IMR-90 (cell line): ENCODE measurements at regions not wholly inside any gene's neighbourhood (a gene's known extent, or its start where the extent isn't known, plus 50 kb on each side); places are given as distances from the start of the nearest gene placed in this dataset.

Experiments used
- ATAC-seq: fragments of 200-7000 bp; cut with Tn5 transposase; 2 replicates; pipeline ENCODE4 v1.9.1; 2020; ENCODE audit warnings: low read depth, mild to moderate bottlenecking, moderate library complexity
- BruUV-seq: library from RNA; stranded (reverse); fragments of 400-500 nt; replicated peaks from 2 replicates; lab custom pipeline; 2021; lab: Mats Ljungman, UMichigan
- CTCF ChIA-PET: fragments of 300-600 bp; formaldehyde crosslinking; extraction: SDS; loops from one replicate; lab custom pipeline; 2021; ENCODE audit warnings: antibody characterized with exemption; lab: Yijun Ruan, JAX
- POLR2A ChIA-PET: fragments of 300-600 bp; sonication (Branson Sonifier 250); formaldehyde crosslinking; loops from one replicate; lab custom pipeline; 2022; ENCODE audit warnings: antibody characterized with exemption; ENCODE audit not compliant: unreplicated experiment; lab: Charles Lee
- DNase-seq: peaks from one replicate; pipeline ENCODE4 v3.0.0; 2013
- H2AFZ ChIP-seq: replicated peaks from 2 replicates; pipeline ENCODE3; 2013; ENCODE audit warnings: low read length, mild to moderate bottlenecking; ENCODE audit not compliant: poor library complexity
- H2AK5ac ChIP-seq: 2 replicates; pipeline ENCODE4 v1.6.1; 2013; ENCODE audit warnings: low read depth, low read length, inconsistent platforms
- H2AK9ac ChIP-seq: replicated peaks from 2 replicates; pipeline ENCODE3; 2013; ENCODE audit warnings: mild to moderate bottlenecking, low read depth, low read length, moderate library complexity; ENCODE audit not compliant: poor library complexity
- H2BK120ac ChIP-seq: 2 replicates; pipeline ENCODE4 v1.6.1; 2013; ENCODE audit warnings: low read depth, low read length, inconsistent platforms
- H2BK15ac ChIP-seq: 3 replicates; pipeline ENCODE4 v1.6.1; 2013; ENCODE audit warnings: low read depth, low read length, inconsistent platforms
- H2BK20ac ChIP-seq: 2 replicates; pipeline ENCODE4 v1.6.1; 2013; ENCODE audit warnings: low read depth, mild to moderate bottlenecking, inconsistent platforms, low read length, moderate library complexity
- H2BK5ac ChIP-seq: 2 replicates; pipeline ENCODE4 v1.6.1; 2013; ENCODE audit warnings: mild to moderate bottlenecking, low read depth, low read length, inconsistent platforms; ENCODE audit not compliant: poor library complexity, severe bottlenecking
- H3K14ac ChIP-seq: replicated peaks from 2 replicates; pipeline ENCODE4 v1.6.1; 2013; ENCODE audit warnings: low read depth, low read length, inconsistent platforms
- H3K18ac ChIP-seq: 2 replicates; pipeline ENCODE4 v1.6.1; 2013; ENCODE audit warnings: low read depth, low read length, control low read depth
- H3K23ac ChIP-seq: 2 replicates; pipeline ENCODE4 v1.6.1; 2013; ENCODE audit warnings: low read depth, low read length, inconsistent platforms
- H3K27ac ChIP-seq: 2 replicates; pipeline ENCODE4 v1.5.1; 2013; ENCODE audit warnings: mild to moderate bottlenecking, control low read depth, low read length; ENCODE audit not compliant: insufficient read depth
- H3K27me3 ChIP-seq: 2 replicates; pipeline ENCODE4 v1.6.1; 2013; ENCODE audit warnings: low read length; ENCODE audit not compliant: control insufficient read depth, insufficient read depth
- H3K36me3 ChIP-seq: 2 replicates; pipeline ENCODE4 v1.6.1; 2013; ENCODE audit warnings: low read length, mixed read lengths; ENCODE audit not compliant: control insufficient read depth, insufficient read depth
- H3K4ac ChIP-seq: 2 replicates; pipeline ENCODE4 v1.6.1; 2013; ENCODE audit warnings: low read depth, low read length, inconsistent platforms
- H3K4me1 ChIP-seq: 2 replicates; pipeline ENCODE4 v1.6.1; 2013; ENCODE audit warnings: low read length, mixed read lengths; ENCODE audit not compliant: control insufficient read depth, insufficient read depth
- H3K4me2 ChIP-seq: 2 replicates; pipeline ENCODE4 v1.6.1; 2013; ENCODE audit warnings: low read depth, mild to moderate bottlenecking, control low read depth, low read length, moderate library complexity
- H3K4me3 ChIP-seq: 2 replicates; pipeline ENCODE4 v1.5.1; 2013; ENCODE audit warnings: low read depth, mild to moderate bottlenecking, control low read depth, low read length, moderate library complexity; ENCODE audit not compliant: insufficient read depth
- H3K56ac ChIP-seq: 2 replicates; pipeline ENCODE4 v1.6.1; 2013; ENCODE audit warnings: low read length, inconsistent platforms; ENCODE audit not compliant: insufficient read depth; ENCODE audit errors: extremely low read depth
- H3K79me1 ChIP-seq, 2 experiments: 2 replicates each; pipeline ENCODE4 v1.6.1; 2013; ENCODE audit warnings: low read length in 2 of 2, inconsistent platforms in 1 of 2, low read depth in 1 of 2
- H3K9ac ChIP-seq: 2 replicates; pipeline ENCODE4 v1.6.1; 2013; ENCODE audit warnings: low read depth, low read length, control low read depth
- H3K9me1 ChIP-seq: 2 replicates; pipeline ENCODE4 v1.6.1; 2013; ENCODE audit warnings: low read length, inconsistent platforms; ENCODE audit not compliant: insufficient read depth
- H3K9me3 ChIP-seq: 2 replicates; pipeline ENCODE4 v1.6.1; 2013; ENCODE audit warnings: low read length; ENCODE audit not compliant: control insufficient read depth, insufficient read depth
- H4K20me1 ChIP-seq: 2 replicates; pipeline ENCODE4 v1.6.1; 2013; ENCODE audit warnings: low read length, inconsistent platforms; ENCODE audit not compliant: insufficient read depth
- H4K5ac ChIP-seq: 2 replicates; pipeline ENCODE4 v1.6.1; 2013; ENCODE audit warnings: mild to moderate bottlenecking, low read depth, low read length, control low read depth
- H4K8ac ChIP-seq, 2 experiments: 2 replicates each; pipeline ENCODE4 v1.6.1; 2013; ENCODE audit warnings: low read depth in 2 of 2, low read length in 2 of 2, control low read depth in 1 of 2, inconsistent platforms in 1 of 2
- H4K91ac ChIP-seq: 2 replicates; pipeline ENCODE4 v1.6.1; 2013; ENCODE audit warnings: low read depth, low read length, inconsistent platforms; ENCODE audit not compliant: insufficient read depth
- CTCF ChIP-seq: conservative IDR thresholded peaks from 2 replicates; pipeline ENCODE4 v1.5.1; 2012; ENCODE audit warnings: mild to moderate bottlenecking, low read depth, low read length, improper control_type of control experiment
- MXI1 ChIP-seq: IDR thresholded peaks from 2 replicates; pipeline ENCODE4 v1.6.1; 2012; ENCODE audit warnings: low read depth, mild to moderate bottlenecking, low read length, moderate library complexity, borderline replicate concordance
- RAD21 ChIP-seq: IDR thresholded peaks from 2 replicates; pipeline ENCODE4 v1.6.1; 2012; ENCODE audit warnings: low read length, improper control_type of control experiment
- SMC3 ChIP-seq: fragments of 150-350 bp; IDR thresholded peaks from 2 replicates; pipeline ENCODE4 v1.6.1; 2016; ENCODE audit warnings: low read depth, mild to moderate bottlenecking, antibody characterized with exemption, low read length, moderate library complexity
- WGBS, 2 experiments: methylation state at CpG; one replicate each; pipeline versions ENCODE4 v1.1.5 to v1.1.7; 2013; ENCODE audit warnings: missing lambda C conversion rate in 2 of 2; ENCODE audit not compliant: insufficient read length in 1 of 2; ENCODE audit errors: extremely low coverage in 2 of 2; 5-methylcytosine and 5-hydroxymethylcytosine counted together
- dilution Hi-C: fragments of 300-500 bp; cut with HindIII; formaldehyde crosslinking; loops from one replicate; pipeline ENCODE4 v1.14.3; 2018; ENCODE audit warnings: low sequenced_read_pairs; ENCODE audit not compliant: unreplicated experiment
- in situ Hi-C: fragments of 300-500 bp; cut with MboI; formaldehyde crosslinking; loops from 3 replicates; pipeline ENCODE4 v1.14.3; 2019; ENCODE audit warnings: low sequenced_read_pairs, inconsistent platforms, mixed read lengths
- intact Hi-C: fragments of 100-400 bp; cut with micrococcal nuclease; formaldehyde crosslinking; loops from 2 replicates; pipeline ENCODE4 v1.10.0; 2022

DNA sequence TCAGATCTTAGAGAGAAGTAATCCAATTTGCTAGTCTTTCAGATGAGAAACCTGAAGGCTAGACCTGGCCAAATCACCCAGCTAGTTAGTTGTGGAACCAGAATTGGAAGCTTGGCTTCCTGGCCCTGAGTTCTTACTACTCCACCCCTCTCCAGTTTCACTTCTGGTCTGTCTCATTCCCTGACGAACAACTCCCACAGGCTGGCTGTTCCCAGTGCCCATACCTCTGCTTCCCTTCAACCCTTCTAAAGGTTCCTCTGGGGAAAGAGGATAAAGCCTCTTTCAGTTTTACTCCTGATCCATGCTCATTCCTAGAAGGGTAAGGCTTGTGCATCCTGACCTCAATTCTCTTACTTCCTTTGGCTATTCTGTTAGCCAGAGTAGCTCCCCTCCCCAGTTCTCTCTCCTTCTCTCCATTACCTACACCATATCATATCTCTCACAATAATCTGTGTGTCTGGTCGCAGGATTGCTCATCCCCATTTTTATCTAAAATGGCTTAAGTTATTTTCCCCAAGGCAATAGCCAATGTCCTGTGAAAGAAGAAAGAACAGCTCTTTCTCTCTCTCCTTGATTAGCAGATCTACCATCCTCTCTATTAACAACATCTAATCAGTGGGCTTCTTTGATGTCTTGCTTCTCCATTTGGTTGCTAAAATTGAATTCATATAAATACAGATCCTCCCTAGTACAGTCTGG lies 155.0 kb upstream of the MAOA start:
- H2AK9ac ChIP-seq = no peak overlapping the region
- peaks cover 4% of the 10 kb centered on the region; the same call in 1 of the 2 replicates for H3K27me3 ChIP-seq
- no peak overlapping the region for H3K4ac ChIP-seq
- no peak overlapping the region for H2AK5ac ChIP-seq
- H3K79me1 ChIP-seq = no peaks in the 10 kb centered on the region
- H2BK20ac ChIP-seq = no peak overlapping the region
- H3K27ac ChIP-seq = no peak overlapping the region
- no peak overlapping the region for H3K18ac ChIP-seq
- DNase-seq = no peak
- no peak overlapping the region for H3K23ac ChIP-seq
- no peak overlapping the region for H2BK15ac ChIP-seq
- no peaks in the 10 kb centered on the region for H3K9me1 ChIP-seq
- H3K4me2 ChIP-seq = no peak overlapping the region
- no peak overlapping the region for H2BK120ac ChIP-seq
- no peak overlapping the region for H4K91ac ChIP-seq
- no peak overlapping the region for H4K5ac ChIP-seq
- no peak overlapping the region for H3K4me3 ChIP-seq
- no peak for ATAC-seq
- POLR2A ChIA-PET = no interaction called here
- no peak overlapping the region for H3K14ac ChIP-seq
- no peak overlapping the region for H2BK5ac ChIP-seq
- WGBS, 2 experiments = 20% methylated on average over 1 of the region's 2 CpGs; no CpG with 5 or more reads in 1 of the 2 experiments
- TF ChIP-seq SMC3 (no peak), MXI1 (no peak), CTCF (no peak), RAD21 (no peak)
- no peak overlapping the region for H3K56ac ChIP-seq
- no peak overlapping the region for H4K8ac ChIP-seq
- no TSS peak for BruUV-seq
- H4K20me1 ChIP-seq = no peaks in the 10 kb centered on the region
- H3K9ac ChIP-seq = no peak overlapping the region
- no peaks in the 10 kb centered on the region for H3K36me3 ChIP-seq
- intact Hi-C loops (no loop called here), dilution Hi-C loops (no loop called here), in situ Hi-C loops (no loop called here)
- no peaks in the 10 kb centered on the region for H3K4me1 ChIP-seq
- H2AFZ ChIP-seq = no peak overlapping the region
- no peaks in the 10 kb centered on the region for H3K9me3 ChIP-seq
- CTCF ChIA-PET = interaction anchor here (0.6 kb wide), 1 partner anchor 170 kb away, joined by 5 read pairs; no protein-coding TSS in a partner anchor
